Endothelial cell of umbilical vein (primary cell): ENCODE measurements at regions not wholly inside any gene's neighbourhood (a gene's known extent, or its start where the extent isn't known, plus 50 kb on each side); places are given as distances from the start of the nearest gene placed in this dataset.

Source experiments
- BruUV-seq: library from RNA; stranded (reverse); fragments of 400-500 nt; replicated peaks from 2 replicates; lab custom pipeline; 2021; lab: Mats Ljungman, UMichigan
- CTCF ChIA-PET: fragments of 300-600, 350-600 bp; sonication (Branson Sonifier 250); formaldehyde crosslinking; loops from one replicate; lab custom pipeline; 2021; ENCODE audit warnings: antibody characterized with exemption, inconsistent platforms; lab: Charles Lee
- POLR2A ChIA-PET: fragments of 300-600, 350-600 bp; sonication (Branson Sonifier 250); formaldehyde crosslinking; loops from one replicate; lab custom pipeline; 2021; ENCODE audit warnings: antibody characterized with exemption, inconsistent platforms; lab: Charles Lee
- DNase-seq: peaks from one replicate; pipeline ENCODE4 v3.0.0-alpha.2; 2011; ENCODE audit warnings: low read depth, low spot score
- FAIRE-seq: peaks from 2 replicates; lab custom pipeline; 2011; peaks lifted over from hg19 to GRCh38; lab: Jason Lieb, UNC
- H2AFZ ChIP-seq: 2 replicates; pipeline ENCODE4 v1.6.0; 2012; ENCODE audit warnings: low read depth, low read length, control low read depth, inconsistent platforms
- H3K27ac ChIP-seq: 2 replicates; pipeline ENCODE4 v1.5.1; 2011; ENCODE audit warnings: low read depth, mild to moderate bottlenecking, control low read depth, low read length, moderate library complexity; ENCODE audit not compliant: insufficient read depth
- H3K27me3 ChIP-seq, 2 experiments: 2 replicates each; pipeline versions ENCODE4 v1.6.0 to v1.6.1; 2011; ENCODE audit warnings: low read length in 2 of 2, mixed read lengths in 1 of 2; ENCODE audit not compliant: control insufficient read depth in 2 of 2, insufficient read depth in 2 of 2
- H3K36me3 ChIP-seq, 2 experiments: 2 replicates in 1 of 2; 3 replicates in 1 of 2; pipeline ENCODE4 v1.5.1; 2011; ENCODE audit warnings: low read length in 2 of 2, mild to moderate bottlenecking in 1 of 2, moderate library complexity in 1 of 2; ENCODE audit not compliant: control insufficient read depth in 2 of 2, insufficient read depth in 2 of 2; ENCODE audit errors: extremely low read depth in 1 of 2
- H3K4me1 ChIP-seq: 3 replicates; pipeline ENCODE4 v1.5.1; 2011; ENCODE audit warnings: mild to moderate bottlenecking, low read length; ENCODE audit not compliant: control insufficient read depth, insufficient read depth; ENCODE audit errors: extremely low read depth
- H3K4me2 ChIP-seq: 2 replicates; pipeline ENCODE4 v1.6.1; 2011; ENCODE audit warnings: low read length, control low read depth, mixed read lengths; ENCODE audit not compliant: insufficient read depth
- H3K4me3 ChIP-seq, 3 experiments: fragments of 200-600 bp in 1 of 3; sonication (generic), shearing (Covaris generic) in 1 of 3; replicated peaks in 1 of 3; 2 replicates each; pipeline ENCODE4 v1.5.1; 2011 to 2016; ENCODE audit warnings: control low read depth in 3 of 3, low read length in 3 of 3, mild to moderate bottlenecking in 2 of 3, inconsistent platforms in 1 of 3, low read depth in 1 of 3, moderate library complexity in 1 of 3; ENCODE audit not compliant: insufficient read depth in 1 of 3
- H3K79me2 ChIP-seq: 2 replicates; pipeline ENCODE4 v1.6.0; 2012; ENCODE audit warnings: low read length, inconsistent platforms; ENCODE audit not compliant: control insufficient read depth, insufficient read depth
- H3K9ac ChIP-seq: replicated peaks from 2 replicates; pipeline ENCODE3; 2011; ENCODE audit warnings: low read length, control low read depth; ENCODE audit not compliant: insufficient read depth; ENCODE audit errors: extremely low read depth
- H3K9me1 ChIP-seq: replicated peaks from 3 replicates; pipeline ENCODE4 v1.6.0; 2011; ENCODE audit warnings: mild to moderate bottlenecking, low read length; ENCODE audit not compliant: control insufficient read depth, insufficient read depth; ENCODE audit errors: extremely low read depth
- H3K9me3 ChIP-seq: replicated peaks from 2 replicates; pipeline ENCODE4 v1.5.1; 2012; ENCODE audit warnings: low read length, inconsistent platforms; ENCODE audit not compliant: control insufficient read depth, insufficient read depth
- H4K20me1 ChIP-seq: replicated peaks from 2 replicates; pipeline ENCODE3; 2011; ENCODE audit warnings: mild to moderate bottlenecking, low read length; ENCODE audit not compliant: control insufficient read depth, insufficient read depth; ENCODE audit errors: extremely low read depth
- EZH2 ChIP-seq: IDR thresholded peaks from 2 replicates; pipeline ENCODE4 v1.6.1; 2012; ENCODE audit warnings: borderline replicate concordance, low read depth, mild to moderate bottlenecking, moderate library complexity, low read length, inconsistent platforms; ENCODE audit not compliant: severe bottlenecking
- FOS ChIP-seq: IDR thresholded peaks from 2 replicates; pipeline ENCODE4 v1.6.1; 2011; ENCODE audit warnings: mild to moderate bottlenecking, low read length, moderate library complexity, borderline replicate concordance; ENCODE audit not compliant: insufficient read depth
- GATA2 ChIP-seq: IDR thresholded peaks from 2 replicates; pipeline ENCODE4 v1.7.0; 2011; ENCODE audit warnings: low read depth, mild to moderate bottlenecking, moderate library complexity, mixed read lengths, low read length; ENCODE audit not compliant: insufficient read length, insufficient read depth
- JUN ChIP-seq: IDR thresholded peaks from 2 replicates; pipeline ENCODE4 v1.6.1; 2011; ENCODE audit warnings: borderline replicate concordance, low read depth; ENCODE audit not compliant: insufficient read length, insufficient read depth
- MYC ChIP-seq: IDR thresholded peaks from one replicate; pipeline ENCODE4 v1.6.1; 2011; ENCODE audit warnings: mild to moderate bottlenecking, low read depth, low read length
- POLR2A ChIP-seq: IDR thresholded peaks from 2 replicates; pipeline ENCODE4 v1.6.1; 2012; ENCODE audit warnings: low read depth, mild to moderate bottlenecking, control low read depth, low read length
- POLR2AphosphoS5 ChIP-seq: IDR thresholded peaks from 2 replicates; pipeline ENCODE4 v1.6.1; 2012; ENCODE audit warnings: low read depth, mild to moderate bottlenecking, control low read depth, low read length, moderate library complexity; ENCODE audit not compliant: insufficient read depth
- dilution Hi-C: fragments of 300-500 bp; cut with MboI; formaldehyde crosslinking; loops from one replicate; pipeline ENCODE4 v1.15.0; 2019; ENCODE audit warnings: low sequenced_read_pairs; ENCODE audit not compliant: extremely low pct_ligation_motif_present
- intact Hi-C: fragments of 100-400 bp; cut with micrococcal nuclease; formaldehyde crosslinking; loops from one replicate; pipeline ENCODE4 v1.10.0; 2022
- TF ChIP-seq, protein P1 (sequence below): IDR thresholded peaks from 2 replicates; pipeline ENCODE4 v1.6.1; 2011; ENCODE audit not compliant: insufficient read depth, insufficient read length
- TF ChIP-seq, protein P2 (sequence below), 2 donors: IDR thresholded peaks; 1 replicate in 1 of 2; 2 replicates in 1 of 2; pipeline ENCODE4 v1.5.1; 2011; ENCODE audit warnings: low read length in 2 of 2, mild to moderate bottlenecking in 2 of 2, moderate library complexity in 2 of 2, control low read depth in 1 of 2, inconsistent platforms in 1 of 2, low read depth in 1 of 2; ENCODE audit not compliant: insufficient read depth in 1 of 2; ENCODE audit errors: extremely low read depth in 1 of 2

DNA sequence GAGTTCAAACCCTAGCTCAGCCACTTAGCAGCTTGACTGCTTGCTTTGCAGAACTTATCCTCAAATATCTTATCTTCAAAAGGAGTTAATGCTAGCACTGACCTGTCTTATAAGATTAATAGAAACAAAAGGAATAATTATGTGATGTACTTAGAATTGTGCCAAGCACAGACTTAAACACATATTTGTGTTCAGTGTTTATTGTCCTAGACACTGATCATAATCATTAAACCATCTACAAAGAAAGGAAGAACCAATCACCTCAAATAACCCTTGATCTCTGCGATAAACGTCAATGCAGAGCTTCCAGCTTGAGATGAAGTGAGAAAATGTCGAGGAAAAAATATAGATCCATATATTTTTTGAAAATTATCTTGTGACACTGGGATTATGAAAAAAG lies 73.1 kb downstream of the ATXN7L3B start:
- H4K20me1 ChIP-seq = no peaks in the 10 kb centered on the region
- no peak overlapping the region for H3K27ac ChIP-seq
- FAIRE-seq (no peak), DNase-seq (no peak)
- ChIA-PET POLR2A (no interaction called here), CTCF (no interaction called here)
- no peaks in the 10 kb centered on the region for H3K9me1 ChIP-seq
- no peak overlapping the region for H3K4me2 ChIP-seq
- no peaks in the 10 kb centered on the region for H3K4me1 ChIP-seq
- intact Hi-C loops = no loop called here
- no peaks in the 10 kb centered on the region for H3K36me3 ChIP-seq
- no peak overlapping the region for H3K4me3 ChIP-seq
- H3K9ac ChIP-seq = no peak overlapping the region
- no peak overlapping the region for H2AFZ ChIP-seq
- BruUV-seq = no TSS peak
- dilution Hi-C loops = no loop called here
- H3K79me2 ChIP-seq = no peaks in the 10 kb centered on the region
- no peak for TF ChIP-seq POLR2A
- TF ChIP-seq, protein P1, sequence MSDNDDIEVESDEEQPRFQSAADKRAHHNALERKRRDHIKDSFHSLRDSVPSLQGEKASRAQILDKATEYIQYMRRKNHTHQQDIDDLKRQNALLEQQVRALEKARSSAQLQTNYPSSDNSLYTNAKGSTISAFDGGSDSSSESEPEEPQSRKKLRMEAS = no peak
- no peak for TF ChIP-seq GATA2
- no peak for TF ChIP-seq POLR2AphosphoS5
- TF ChIP-seq, protein P2, sequence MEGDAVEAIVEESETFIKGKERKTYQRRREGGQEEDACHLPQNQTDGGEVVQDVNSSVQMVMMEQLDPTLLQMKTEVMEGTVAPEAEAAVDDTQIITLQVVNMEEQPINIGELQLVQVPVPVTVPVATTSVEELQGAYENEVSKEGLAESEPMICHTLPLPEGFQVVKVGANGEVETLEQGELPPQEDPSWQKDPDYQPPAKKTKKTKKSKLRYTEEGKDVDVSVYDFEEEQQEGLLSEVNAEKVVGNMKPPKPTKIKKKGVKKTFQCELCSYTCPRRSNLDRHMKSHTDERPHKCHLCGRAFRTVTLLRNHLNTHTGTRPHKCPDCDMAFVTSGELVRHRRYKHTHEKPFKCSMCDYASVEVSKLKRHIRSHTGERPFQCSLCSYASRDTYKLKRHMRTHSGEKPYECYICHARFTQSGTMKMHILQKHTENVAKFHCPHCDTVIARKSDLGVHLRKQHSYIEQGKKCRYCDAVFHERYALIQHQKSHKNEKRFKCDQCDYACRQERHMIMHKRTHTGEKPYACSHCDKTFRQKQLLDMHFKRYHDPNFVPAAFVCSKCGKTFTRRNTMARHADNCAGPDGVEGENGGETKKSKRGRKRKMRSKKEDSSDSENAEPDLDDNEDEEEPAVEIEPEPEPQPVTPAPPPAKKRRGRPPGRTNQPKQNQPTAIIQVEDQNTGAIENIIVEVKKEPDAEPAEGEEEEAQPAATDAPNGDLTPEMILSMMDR (IDR thresholded peaks at IDR 0.05; ENCODE audit: extremely low read depth in 1 of 2, insufficient read depth in 1 of 2, low read depth in 1 of 2, low read length in 2 of 2) = no peak
- TF ChIP-seq JUN = no peak
- no peak for TF ChIP-seq MYC
- no peak for TF ChIP-seq FOS
- TF ChIP-seq EZH2 = no peak
- H3K9me3 ChIP-seq = no peaks in the 10 kb centered on the region
- no peaks in the 10 kb centered on the region for H3K27me3 ChIP-seq
